ENCODE measurements at regions not wholly inside any gene's neighbourhood (a gene's known extent, or its start where the extent isn't known, plus 50 kb on each side); places are given as distances from the start of the nearest gene placed in this dataset.
"Not testable (repeated sequence)": the region's sequence is repeated elsewhere in the genome, so short reads cannot be mapped to it uniquely, and the experiment has no call there.

DNA sequence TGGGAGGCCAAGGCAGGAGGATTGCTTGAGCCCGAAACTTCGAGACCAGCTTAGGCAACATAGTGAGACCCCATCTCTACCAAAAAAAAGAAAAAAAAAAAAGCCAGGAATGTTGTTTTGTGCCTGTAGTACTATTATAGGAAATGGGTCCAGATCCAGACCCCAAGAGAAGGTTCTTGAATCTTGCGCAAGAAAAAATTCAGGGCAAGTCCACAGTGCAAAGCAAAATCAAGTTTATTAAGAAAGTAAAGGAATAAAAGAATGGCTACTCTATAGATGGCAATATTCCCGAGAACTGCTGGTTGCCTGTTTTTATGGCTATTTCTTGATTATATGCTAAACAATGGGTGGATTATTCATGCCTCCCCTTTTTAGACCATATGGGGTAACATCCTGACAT, 51.2 kb upstream of the RDX start:
- no peaks in the 10 kb centered on the region for H3K27me3 Mint-ChIP-seq
- ATAC-seq (replicated peaks; ENCODE audit: extremely low read depth, poor library complexity, severe bottlenecking) (no peak), DNase-seq (ENCODE audit: low spot score in 2 of 2) (no peak)
- H3K9me3 Mint-ChIP-seq = no peaks in the 10 kb centered on the region
- peaks cover 25% of the 10 kb centered on the region for H3K4me1 Mint-ChIP-seq
- H3K36me3 Mint-ChIP-seq (ENCODE audit: insufficient read depth) = no peaks in the 10 kb centered on the region
- H3K4me3 Mint-ChIP-seq = no peak overlapping the region
- no peak overlapping the region for H3K27ac Mint-ChIP-seq (ENCODE audit: low read depth)

GRCh38 chr11:110349138-110349996, 53.0 kb upstream of the RDX start:
- peak overlapping the region; percentile 46 for H3K4me3 Mint-ChIP-seq
- no peaks in the 10 kb centered on the region for H3K36me3 Mint-ChIP-seq (ENCODE audit: insufficient read depth)
- H3K27me3 Mint-ChIP-seq = no peaks in the 10 kb centered on the region
- H3K27ac Mint-ChIP-seq (ENCODE audit: low read depth) = peak overlapping the region; percentile 78
- H3K9me3 Mint-ChIP-seq = no peaks in the 10 kb centered on the region
- DNase-seq (ENCODE audit: low spot score in 2 of 2) = no peak
- H3K4me1 Mint-ChIP-seq = peaks cover 25% of the 10 kb centered on the region
- ATAC-seq (replicated peaks; ENCODE audit: extremely low read depth, poor library complexity, severe bottlenecking) = peak; percentile 61

- H3K4me3 Mint-ChIP-seq; H3K27ac Mint-ChIP-seq (ENCODE audit: low read depth); DNase-seq (ENCODE audit: low spot score in 2 of 2); H3K9me3 Mint-ChIP-seq; ATAC-seq (replicated peaks; ENCODE audit: extremely low read depth, poor library complexity, severe bottlenecking); H3K36me3 Mint-ChIP-seq (ENCODE audit: insufficient read depth); H3K27me3 Mint-ChIP-seq: not testable (repeated sequence)
- peaks cover 22% of the 10 kb centered on the region for H3K4me1 Mint-ChIP-seq
Observed at GRCh38 chr11:110349997-110350383, 53.6 kb upstream of the RDX start.

DNA sequence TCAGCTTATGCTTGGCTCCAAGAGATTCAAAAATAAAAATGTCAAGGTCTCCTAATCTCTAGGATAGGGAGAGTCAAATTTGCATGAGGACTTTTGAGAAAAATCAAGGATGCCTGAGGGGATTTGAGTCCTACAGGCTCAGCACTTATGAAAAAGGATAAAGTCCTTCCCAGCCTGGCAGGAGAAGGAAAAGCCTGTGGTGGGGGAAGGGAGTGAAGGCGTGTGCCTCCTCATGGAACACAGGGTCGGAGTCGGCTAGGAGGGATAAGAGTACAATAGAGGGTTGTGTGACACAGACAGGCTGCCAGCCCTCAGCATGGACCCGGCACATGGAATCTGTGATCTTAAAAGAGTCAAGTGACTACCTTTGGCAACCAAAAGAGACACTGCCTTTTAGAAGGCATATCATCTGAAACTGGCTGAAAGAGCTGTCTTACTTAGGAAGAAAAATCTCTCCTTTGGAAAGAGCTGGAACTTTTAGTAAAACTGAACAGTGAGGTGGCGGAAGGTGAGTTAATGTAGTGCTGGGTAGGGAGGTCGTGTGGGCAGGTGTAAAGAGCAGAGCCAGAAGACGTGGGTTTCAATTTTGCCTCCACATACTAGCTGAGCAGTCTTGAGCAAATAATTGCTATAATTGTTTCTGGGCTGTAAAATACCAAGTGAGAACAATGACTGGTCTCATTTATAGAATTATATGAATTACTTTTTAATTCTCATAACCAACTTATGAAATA, 58.8 kb upstream of the RDX start:
- DNase-seq (ENCODE audit: low spot score in 2 of 2) (no peak), ATAC-seq (replicated peaks; ENCODE audit: extremely low read depth, poor library complexity, severe bottlenecking) (no peak)
- Mint-ChIP-seq H3K4me3 (no peak overlapping the region), H3K9me3 (no peaks in the 10 kb centered on the region), H3K27ac (ENCODE audit: low read depth) (no peak overlapping the region), H3K27me3 (no peaks in the 10 kb centered on the region), H3K4me1 (no peaks in the 10 kb centered on the region), H3K36me3 (ENCODE audit: insufficient read depth) (peaks cover 2% of the 10 kb centered on the region)

DNA sequence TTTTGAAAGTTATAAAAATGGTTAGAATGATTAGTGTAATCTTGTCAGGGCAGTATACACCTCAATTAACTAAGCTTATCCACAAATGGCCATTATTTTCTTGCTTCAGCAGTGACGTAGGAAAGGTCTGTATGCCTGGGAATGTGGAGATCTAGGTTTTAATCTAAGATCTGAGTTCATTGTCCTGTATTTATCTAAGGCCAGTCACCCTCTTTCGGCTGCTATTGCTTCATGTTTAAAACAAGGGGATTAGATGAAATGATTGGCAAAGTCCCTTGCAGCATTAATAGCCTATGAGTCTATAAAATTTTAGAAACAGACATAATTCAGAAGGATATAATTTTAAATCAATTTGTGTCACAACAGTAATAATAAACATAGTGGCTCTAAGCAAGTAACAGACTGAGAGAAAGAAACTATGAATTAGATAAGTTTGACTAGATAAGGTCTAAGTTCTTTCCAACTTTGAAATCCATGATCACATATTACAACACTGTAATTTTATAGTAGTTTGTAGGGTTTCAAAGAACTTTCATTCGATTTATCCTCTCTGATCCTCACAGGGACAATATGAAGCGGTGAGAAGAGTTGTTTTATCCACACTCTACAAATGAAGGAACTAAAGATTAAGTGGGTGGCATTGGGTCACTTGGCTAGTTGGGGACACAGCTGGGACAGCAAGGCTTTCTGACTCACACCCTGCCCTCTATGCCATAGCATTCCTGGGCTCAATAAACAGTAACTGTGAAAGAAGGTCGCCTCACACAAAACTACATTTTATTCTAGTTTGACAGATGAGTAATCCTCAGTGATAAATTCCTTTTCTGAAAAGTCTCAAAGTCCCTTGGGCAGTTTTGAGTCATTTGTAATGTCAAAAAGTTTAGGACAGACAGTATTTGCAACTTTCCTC, 60.6 kb upstream of the RDX start:
- no peak overlapping the region for H3K4me3 Mint-ChIP-seq
- DNase-seq (ENCODE audit: low spot score in 2 of 2) (no peak), ATAC-seq (replicated peaks; ENCODE audit: extremely low read depth, poor library complexity, severe bottlenecking) (no peak)
- H3K36me3 Mint-ChIP-seq (ENCODE audit: insufficient read depth) = peaks cover 2% of the 10 kb centered on the region
- no peaks in the 10 kb centered on the region for H3K27me3 Mint-ChIP-seq
- H3K9me3 Mint-ChIP-seq = no peaks in the 10 kb centered on the region
- no peaks in the 10 kb centered on the region for H3K4me1 Mint-ChIP-seq
- no peak overlapping the region for H3K27ac Mint-ChIP-seq (ENCODE audit: low read depth)

- Mint-ChIP-seq H3K4me1 (no peaks in the 10 kb centered on the region), H3K4me3 (no peak overlapping the region), H3K27ac (ENCODE audit: low read depth) (no peak overlapping the region), H3K36me3 (ENCODE audit: insufficient read depth) (peaks cover 2% of the 10 kb centered on the region), H3K9me3 (no peaks in the 10 kb centered on the region), H3K27me3 (no peaks in the 10 kb centered on the region)
- ATAC-seq (replicated peaks; ENCODE audit: extremely low read depth, poor library complexity, severe bottlenecking) = no peak
- no peak for DNase-seq (ENCODE audit: low spot score in 2 of 2)
Observed at GRCh38 chr11:110358336-110358735, 61.9 kb upstream of the RDX start.

DNA sequence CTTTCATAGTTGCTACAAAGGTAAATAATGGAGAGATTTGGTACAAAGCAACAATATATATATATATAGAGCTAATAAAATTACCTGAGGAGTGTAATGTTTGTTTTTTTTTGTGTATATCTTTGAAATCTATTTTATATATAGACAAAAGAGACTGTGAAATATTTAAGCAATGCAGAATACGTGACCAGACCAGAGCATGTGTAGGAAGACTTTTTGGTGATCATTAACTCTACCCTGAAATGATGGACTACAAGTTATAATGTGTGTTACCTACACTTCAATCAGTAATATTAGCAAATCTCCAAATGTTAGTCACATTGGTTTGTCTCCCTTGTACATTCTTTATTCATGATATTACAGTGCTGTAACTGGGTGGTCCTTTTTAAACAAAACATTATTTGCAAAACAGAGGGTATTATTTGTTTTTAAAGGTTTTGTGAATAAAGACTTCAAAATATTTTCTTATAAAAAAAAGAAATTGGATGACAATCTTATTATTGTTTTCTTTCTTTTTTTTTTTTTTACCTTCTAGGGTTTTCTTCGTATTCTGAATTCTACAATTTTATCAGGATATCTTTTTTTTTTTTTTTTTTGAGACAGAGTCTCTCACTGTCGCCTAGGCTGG, 64.5 kb upstream of the RDX start:
- H3K27ac Mint-ChIP-seq (ENCODE audit: low read depth); H3K27me3 Mint-ChIP-seq: not testable (repeated sequence)

GRCh38 chr11:110362971-110363509, 66.6 kb upstream of the RDX start:
- Mint-ChIP-seq H3K4me3 (no peak overlapping the region), H3K9me3 (no peaks in the 10 kb centered on the region), H3K4me1 (no peaks in the 10 kb centered on the region), H3K27me3 (no peaks in the 10 kb centered on the region), H3K27ac (ENCODE audit: low read depth) (no peak overlapping the region), H3K36me3 (ENCODE audit: insufficient read depth) (no peaks in the 10 kb centered on the region)
- DNase-seq (ENCODE audit: low spot score in 2 of 2) (no peak), ATAC-seq (replicated peaks; ENCODE audit: extremely low read depth, poor library complexity, severe bottlenecking) (no peak)

More for the DNA sequence above, 64.5 kb upstream of the RDX start:
- not testable (repeated sequence) for DNase-seq (ENCODE audit: low spot score in 2 of 2); H3K4me1 Mint-ChIP-seq; H3K4me3 Mint-ChIP-seq; H3K36me3 Mint-ChIP-seq (ENCODE audit: insufficient read depth); ATAC-seq (replicated peaks; ENCODE audit: extremely low read depth, poor library complexity, severe bottlenecking); H3K9me3 Mint-ChIP-seq

DNA sequence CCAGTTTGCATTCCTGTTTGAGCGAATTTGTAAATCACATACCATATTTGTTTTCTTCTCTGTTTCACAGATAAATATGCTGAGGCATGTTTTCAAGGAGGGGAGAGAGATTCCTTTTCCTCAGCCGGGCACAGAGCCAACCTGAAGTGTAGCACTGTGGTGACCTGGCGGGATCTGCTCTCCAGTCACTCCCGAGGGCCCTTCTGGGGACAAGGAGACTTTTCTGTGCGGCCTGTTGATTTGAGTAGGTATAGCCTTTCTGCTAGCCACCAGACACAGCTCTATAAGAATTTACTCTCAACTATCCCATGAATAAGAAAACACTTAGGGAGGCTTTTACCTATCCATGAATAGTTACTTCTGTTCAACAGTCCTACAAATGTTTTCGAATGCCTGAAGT, 63.5 kb upstream of the FDX1 start:
- DNase-seq (ENCODE audit: low spot score in 2 of 2) (no peak), ATAC-seq (replicated peaks; ENCODE audit: extremely low read depth, poor library complexity, severe bottlenecking) (no peak)
- Mint-ChIP-seq H3K27ac (ENCODE audit: low read depth) (no peak overlapping the region), H3K4me3 (no peak overlapping the region), H3K9me3 (no peaks in the 10 kb centered on the region), H3K27me3 (no peaks in the 10 kb centered on the region), H3K4me1 (no peaks in the 10 kb centered on the region), H3K36me3 (ENCODE audit: insufficient read depth) (peaks cover 1% of the 10 kb centered on the region)

DNA sequence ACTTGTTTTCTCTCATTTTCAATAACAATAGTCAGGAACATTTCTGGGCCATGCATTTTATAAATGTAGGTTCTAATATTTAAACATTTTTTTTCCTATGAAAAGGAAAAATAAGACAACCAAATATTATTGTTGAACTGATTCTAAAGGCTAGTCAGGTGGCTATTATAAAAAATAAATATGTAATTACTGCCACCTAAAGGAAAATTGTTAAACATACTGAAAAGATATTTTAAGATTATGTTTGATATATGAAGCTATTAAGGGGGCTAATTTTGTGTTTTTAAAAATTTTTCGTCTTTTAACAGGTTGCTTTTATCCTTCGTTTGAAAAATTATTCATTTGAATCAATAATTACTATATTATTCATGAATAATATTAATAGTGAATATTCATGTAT, 62.2 kb upstream of the FDX1 start:
- Mint-ChIP-seq H3K4me1 (no peaks in the 10 kb centered on the region), H3K27me3 (no peaks in the 10 kb centered on the region)
- ATAC-seq (replicated peaks; ENCODE audit: extremely low read depth, poor library complexity, severe bottlenecking) = no peak

DNA sequence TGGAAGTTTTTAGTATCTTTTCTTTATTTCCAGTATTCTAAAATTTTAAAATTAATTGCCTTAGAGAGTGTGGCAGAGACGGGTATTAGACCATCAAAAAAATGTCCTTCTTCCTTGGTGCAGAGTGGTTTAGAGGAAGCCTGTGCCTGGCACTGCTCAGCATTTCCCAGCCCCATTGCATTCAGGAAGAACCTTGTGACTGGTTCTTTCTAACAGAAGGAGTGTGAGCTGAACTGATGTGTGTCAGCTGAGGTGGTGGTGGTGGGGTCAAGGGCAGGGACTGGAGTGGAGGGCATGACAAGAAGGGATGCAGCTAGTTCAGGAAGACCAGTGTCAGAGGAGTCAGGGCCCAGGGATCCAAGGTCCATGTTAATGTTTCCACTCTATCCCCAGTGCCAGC, 58.7 kb upstream of the FDX1 start:
- Mint-ChIP-seq H3K27ac (ENCODE audit: low read depth) (no peak overlapping the region), H3K27me3 (no peaks in the 10 kb centered on the region)
- DNase-seq (ENCODE audit: low spot score in 2 of 2) = no peak

More for the DNA sequence above, 62.2 kb upstream of the FDX1 start:
- Mint-ChIP-seq H3K9me3 (no peaks in the 10 kb centered on the region), H3K4me3 (no peak overlapping the region), H3K36me3 (ENCODE audit: insufficient read depth) (peaks cover 1% of the 10 kb centered on the region), H3K27ac (ENCODE audit: low read depth) (no peak overlapping the region)
- no peak for DNase-seq (ENCODE audit: low spot score in 2 of 2)

More for the DNA sequence above, 58.7 kb upstream of the FDX1 start:
- peaks cover 1% of the 10 kb centered on the region for H3K36me3 Mint-ChIP-seq (ENCODE audit: insufficient read depth)
- H3K4me3 Mint-ChIP-seq = no peak overlapping the region
- H3K9me3 Mint-ChIP-seq = no peaks in the 10 kb centered on the region
- H3K4me1 Mint-ChIP-seq = no peaks in the 10 kb centered on the region
- ATAC-seq (replicated peaks; ENCODE audit: extremely low read depth, poor library complexity, severe bottlenecking) = no peak

Measured in central memory CD8-positive, alpha-beta T cell (primary cell).